ENCODE measurements at regions not wholly inside any gene's neighbourhood (a gene's known extent, or its start where the extent isn't known, plus 50 kb on each side); places are given as distances from the start of the nearest gene placed in this dataset.

DNA sequence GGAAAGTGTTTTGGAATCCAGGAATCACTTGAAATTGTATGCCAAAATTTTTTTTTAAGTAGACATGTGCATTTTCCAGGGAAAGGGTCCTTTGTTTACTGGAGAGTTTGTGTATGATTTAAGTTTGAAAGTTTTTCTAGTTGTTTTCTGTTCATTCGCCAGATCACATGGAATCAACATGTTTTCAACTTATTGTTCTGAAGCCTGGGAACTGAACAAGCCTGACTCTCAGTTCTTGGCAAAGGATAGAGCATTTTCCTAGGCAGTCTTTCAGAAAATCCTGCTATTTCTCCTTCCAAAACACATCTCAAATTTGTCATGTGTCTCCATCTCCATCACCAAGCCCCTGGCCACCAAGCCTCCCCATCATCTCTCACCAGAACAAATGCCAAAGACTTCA lies 374.8 kb downstream of the MAFB start:
- no peaks in the 10 kb centered on the region for H3K9me3 ChIP-seq (ENCODE audit: insufficient read depth, low read depth)
- no peaks in the 10 kb centered on the region for H3K36me3 ChIP-seq (ENCODE audit: low read depth)
- H3K9me2 ChIP-seq (ENCODE audit: insufficient read depth) = no peaks in the 10 kb centered on the region
- BruUV-seq (replicated peaks) = no TSS peak
- no peaks in the 10 kb centered on the region for H3K27me3 ChIP-seq (ENCODE audit: insufficient read depth, low read depth)
- DNase-seq = no peak
- H2AFZ ChIP-seq = no peak overlapping the region
- ChIA-PET CTCF (no interaction called here), POLR2A (ENCODE audit: unreplicated experiment) (no interaction called here)
- intact Hi-C loops (cut with micrococcal nuclease; ENCODE audit: unreplicated experiment) = no loop called here
- no peaks in the 10 kb centered on the region for H3F3A ChIP-seq (ENCODE audit: insufficient read depth, low read depth)
- TF ChIP-seq, protein P1, sequence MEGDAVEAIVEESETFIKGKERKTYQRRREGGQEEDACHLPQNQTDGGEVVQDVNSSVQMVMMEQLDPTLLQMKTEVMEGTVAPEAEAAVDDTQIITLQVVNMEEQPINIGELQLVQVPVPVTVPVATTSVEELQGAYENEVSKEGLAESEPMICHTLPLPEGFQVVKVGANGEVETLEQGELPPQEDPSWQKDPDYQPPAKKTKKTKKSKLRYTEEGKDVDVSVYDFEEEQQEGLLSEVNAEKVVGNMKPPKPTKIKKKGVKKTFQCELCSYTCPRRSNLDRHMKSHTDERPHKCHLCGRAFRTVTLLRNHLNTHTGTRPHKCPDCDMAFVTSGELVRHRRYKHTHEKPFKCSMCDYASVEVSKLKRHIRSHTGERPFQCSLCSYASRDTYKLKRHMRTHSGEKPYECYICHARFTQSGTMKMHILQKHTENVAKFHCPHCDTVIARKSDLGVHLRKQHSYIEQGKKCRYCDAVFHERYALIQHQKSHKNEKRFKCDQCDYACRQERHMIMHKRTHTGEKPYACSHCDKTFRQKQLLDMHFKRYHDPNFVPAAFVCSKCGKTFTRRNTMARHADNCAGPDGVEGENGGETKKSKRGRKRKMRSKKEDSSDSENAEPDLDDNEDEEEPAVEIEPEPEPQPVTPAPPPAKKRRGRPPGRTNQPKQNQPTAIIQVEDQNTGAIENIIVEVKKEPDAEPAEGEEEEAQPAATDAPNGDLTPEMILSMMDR (conservative IDR thresholded peaks at IDR 0.05) = no peak
- TF ChIP-seq EZH2 (IDR thresholded peaks at IDR 0.05; ENCODE audit: low read depth) = no peak
- H3K27ac ChIP-seq = no peak overlapping the region
- H4K20me1 ChIP-seq (ENCODE audit: insufficient read depth) = no peaks in the 10 kb centered on the region
- H3K4me3 ChIP-seq = no peak overlapping the region
- no peaks in the 10 kb centered on the region for H3K79me2 ChIP-seq (ENCODE audit: low read depth)
- no peak overlapping the region for H3K4me2 ChIP-seq
- H3K4me1 ChIP-seq (replicated peaks; ENCODE audit: insufficient read depth) = peaks cover 11% of the 10 kb centered on the region; the same call in 1 of the 2 replicates

DNA sequence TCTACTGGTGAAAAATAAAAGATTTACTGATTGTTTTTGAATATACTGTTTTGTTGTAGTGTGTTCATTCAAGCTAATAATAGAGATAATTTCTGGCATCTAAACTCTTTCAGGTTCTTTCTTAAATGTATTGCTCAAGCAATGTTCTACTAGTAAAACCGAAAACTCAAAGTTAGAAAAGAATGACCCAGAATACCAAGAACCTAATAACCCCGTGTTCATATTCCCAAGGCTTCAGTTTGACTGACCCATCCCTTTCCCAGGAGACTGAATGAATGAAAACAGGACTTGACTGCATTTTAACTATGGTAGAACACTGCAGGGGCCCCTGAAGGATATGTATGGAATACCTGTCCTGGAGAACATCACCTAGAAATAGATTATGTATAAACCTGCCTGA lies 375.3 kb downstream of the MAFB start:
- ChIA-PET CTCF (no interaction called here), POLR2A (ENCODE audit: unreplicated experiment) (no interaction called here)
- H3K79me2 ChIP-seq (ENCODE audit: low read depth) = no peaks in the 10 kb centered on the region
- no peaks in the 10 kb centered on the region for H3K9me3 ChIP-seq (ENCODE audit: insufficient read depth, low read depth)
- no TSS peak for BruUV-seq (replicated peaks)
- no peak overlapping the region for H3K4me2 ChIP-seq
- no peaks in the 10 kb centered on the region for H4K20me1 ChIP-seq (ENCODE audit: insufficient read depth)
- no peak overlapping the region for H3K4me3 ChIP-seq
- H3K36me3 ChIP-seq (ENCODE audit: low read depth) = no peaks in the 10 kb centered on the region
- no peaks in the 10 kb centered on the region for H3K9me2 ChIP-seq (ENCODE audit: insufficient read depth)
- no peaks in the 10 kb centered on the region for H3K27me3 ChIP-seq (ENCODE audit: insufficient read depth, low read depth)
- intact Hi-C loops (cut with micrococcal nuclease; ENCODE audit: unreplicated experiment) = no loop called here
- H3K4me1 ChIP-seq (replicated peaks; ENCODE audit: insufficient read depth) = peaks cover 11% of the 10 kb centered on the region; the same call in 1 of the 2 replicates
- H2AFZ ChIP-seq = no peak overlapping the region
- DNase-seq = no peak
- TF ChIP-seq EZH2 (IDR thresholded peaks at IDR 0.05; ENCODE audit: low read depth) = no peak
- TF ChIP-seq, protein P1 (conservative IDR thresholded peaks at IDR 0.05) = no peak
- no peak overlapping the region for H3K27ac ChIP-seq
- H3F3A ChIP-seq (ENCODE audit: insufficient read depth, low read depth) = no peaks in the 10 kb centered on the region

DNA sequence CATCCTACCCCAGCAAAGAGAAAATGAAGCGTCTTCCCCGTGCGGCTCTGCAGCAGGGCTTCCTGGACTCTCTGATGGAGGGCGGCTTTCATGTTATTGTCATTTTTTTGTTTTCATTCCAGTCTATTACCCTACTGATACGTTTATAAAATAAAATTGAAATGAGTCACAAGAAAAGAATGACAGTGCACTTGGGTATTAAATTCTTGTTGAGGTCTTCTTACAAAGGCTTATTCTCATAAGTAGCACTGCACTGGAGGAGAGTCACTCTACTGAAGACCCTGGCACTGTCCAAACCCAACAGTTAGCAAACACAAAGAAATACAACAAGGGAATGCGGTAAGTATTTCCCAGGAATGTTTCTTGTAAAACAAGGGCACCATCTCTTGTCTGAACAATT lies 379.3 kb downstream of the MAFB start:
- Histone ChIP-seq H3K27ac (no peak overlapping the region), H2AFZ (no peak overlapping the region), H3K36me3 (ENCODE audit: low read depth) (no peaks in the 10 kb centered on the region), H3K9me3 (ENCODE audit: insufficient read depth, low read depth) (no peaks in the 10 kb centered on the region), H3K4me3 (no peak overlapping the region), H3K79me2 (ENCODE audit: low read depth) (no peaks in the 10 kb centered on the region), H3K4me2 (no peak overlapping the region), H4K20me1 (ENCODE audit: insufficient read depth) (no peaks in the 10 kb centered on the region), H3K4me1 (replicated peaks; ENCODE audit: insufficient read depth) (no peaks in the 10 kb centered on the region), H3K9me2 (ENCODE audit: insufficient read depth) (no peaks in the 10 kb centered on the region), H3K27me3 (ENCODE audit: insufficient read depth, low read depth) (no peaks in the 10 kb centered on the region), H3F3A (ENCODE audit: insufficient read depth, low read depth) (no peaks in the 10 kb centered on the region)
- no TSS peak for BruUV-seq (replicated peaks)
- ChIA-PET POLR2A (ENCODE audit: unreplicated experiment) (no interaction called here), CTCF (no interaction called here)
- TF ChIP-seq, protein P1 (conservative IDR thresholded peaks at IDR 0.05) = no peak
- no peak for TF ChIP-seq EZH2 (IDR thresholded peaks at IDR 0.05; ENCODE audit: low read depth)
- intact Hi-C loops (cut with micrococcal nuclease; ENCODE audit: unreplicated experiment) = no loop called here
- DNase-seq = no peak
